DOHH2 (cell line): ENCODE measurements at regions not wholly inside any gene's neighbourhood (a gene's known extent, or its start where the extent isn't known, plus 50 kb on each side); places are given as distances from the start of the nearest gene placed in this dataset.
"Not testable (repeated sequence)": the region's sequence is repeated elsewhere in the genome, so short reads cannot be mapped to it uniquely, and the experiment has no call there.

Experiments
- H3F3A ChIP-seq: fragments of 200-600 bp; sonication (generic), shearing (Covaris generic); 2 replicates; pipeline ENCODE4 v1.6.0; 2016; ENCODE audit warnings: antibody characterized with exemption, mild to moderate bottlenecking; ENCODE audit not compliant: control insufficient read depth, insufficient read depth
- H3K27ac ChIP-seq: fragments of 200-600 bp; sonication (generic); 2 replicates; pipeline ENCODE4 v1.5.1; 2014; ENCODE audit warnings: low read depth, mild to moderate bottlenecking, low read length, moderate library complexity
- H3K27me3 ChIP-seq: fragments of 200-600 bp; sonication (generic); 2 replicates; pipeline ENCODE4 v1.6.1; 2014; ENCODE audit warnings: mild to moderate bottlenecking, low read length, mixed read lengths; ENCODE audit not compliant: control insufficient read depth
- H3K36me3 ChIP-seq: fragments of 200-600 bp; sonication (generic); 2 replicates; pipeline ENCODE4 v1.6.1; 2014; ENCODE audit warnings: mild to moderate bottlenecking, low read length, moderate library complexity, mixed read lengths; ENCODE audit not compliant: control insufficient read depth
- H3K4me1 ChIP-seq: fragments of 200-600 bp; sonication (generic); 2 replicates; pipeline ENCODE4 v1.6.1; 2014; ENCODE audit warnings: mild to moderate bottlenecking, low read length, mixed read lengths; ENCODE audit not compliant: control insufficient read depth
- H3K4me2 ChIP-seq: fragments of 200-600 bp; sonication (generic); 2 replicates; pipeline ENCODE4 v1.6.0; 2014; ENCODE audit warnings: mild to moderate bottlenecking, low read length, moderate library complexity
- H3K4me3 ChIP-seq: fragments of 200-600 bp; sonication (generic); 2 replicates; pipeline ENCODE4 v1.5.1; 2014; ENCODE audit warnings: mild to moderate bottlenecking, low read length, mixed read lengths
- H3K79me2 ChIP-seq: fragments of 200-600 bp; sonication (generic); 2 replicates; pipeline ENCODE4 v1.6.1; 2014; ENCODE audit warnings: mild to moderate bottlenecking, low read length, mixed read lengths; ENCODE audit not compliant: control insufficient read depth
- H3K9me2 ChIP-seq: fragments of 200-600 bp; sonication (generic); replicated peaks from 2 replicates; pipeline ENCODE4 v1.6.1; 2014; ENCODE audit warnings: mild to moderate bottlenecking, low read length, mixed read lengths; ENCODE audit not compliant: control insufficient read depth
- H3K9me3 ChIP-seq: fragments of 200-600 bp; sonication (generic); 2 replicates; pipeline ENCODE4 v1.6.1; 2014; ENCODE audit warnings: antibody characterized with exemption, low read length, mixed read lengths; ENCODE audit not compliant: control insufficient read depth, insufficient read depth
- H4K20me1 ChIP-seq: fragments of 200-600 bp; sonication (generic); 2 replicates; pipeline ENCODE4 v1.6.0; 2014; ENCODE audit warnings: low read depth, mild to moderate bottlenecking, antibody characterized with exemption, low read length, moderate library complexity; ENCODE audit not compliant: control insufficient read depth, insufficient read depth
- CTCF ChIP-seq: fragments of 200-600 bp; sonication (generic); IDR thresholded peaks from one replicate; pipeline ENCODE4 v1.5.1; 2014; ENCODE audit warnings: antibody characterized with exemption, mild to moderate bottlenecking, low read depth, low read length; ENCODE audit not compliant: poor library complexity, severe bottlenecking
- EZH2phosphoT487 ChIP-seq: fragments of 200-600 bp; sonication (generic); IDR thresholded peaks from 2 replicates; pipeline ENCODE4 v1.6.1; 2017; ENCODE audit warnings: borderline replicate concordance, mild to moderate bottlenecking, antibody characterized with exemption, low read length, moderate library complexity, mixed read lengths

- Histone ChIP-seq H3K4me1 (peaks cover 13% of the 10 kb centered on the region), H3K4me2 (peak overlapping the region; percentile 45), H3K27ac (no peak overlapping the region), H3K27me3 (peaks cover 25% of the 10 kb centered on the region), H4K20me1 (no peaks in the 10 kb centered on the region), H3K79me2 (no peaks in the 10 kb centered on the region), H3K9me3 (no peaks in the 10 kb centered on the region), H3F3A (no peaks in the 10 kb centered on the region), H3K9me2 (no peaks in the 10 kb centered on the region), H3K36me3 (no peaks in the 10 kb centered on the region), H3K4me3 (no peak overlapping the region)
- TF ChIP-seq CTCF (no peak), EZH2phosphoT487 (no peak)
Measured at GRCh38 chr13:28574617-28575142, 79.8 kb upstream of the FLT1 start.

- Histone ChIP-seq H3K27me3 (peaks cover 25% of the 10 kb centered on the region), H3K36me3 (no peaks in the 10 kb centered on the region), H3F3A (no peaks in the 10 kb centered on the region), H3K9me2 (no peaks in the 10 kb centered on the region), H3K4me1 (peaks cover 13% of the 10 kb centered on the region), H3K9me3 (no peaks in the 10 kb centered on the region), H3K4me3 (no peak overlapping the region), H3K4me2 (no peak overlapping the region; the same call in 1 of the 2 replicates), H3K27ac (no peak overlapping the region), H3K79me2 (no peaks in the 10 kb centered on the region), H4K20me1 (no peaks in the 10 kb centered on the region)
- no peak for TF ChIP-seq EZH2phosphoT487
- TF ChIP-seq CTCF: no peak
Measured at GRCh38 chr13:28573595-28574373, 78.9 kb upstream of the FLT1 start.

GRCh38 chr13:28572871-28573270 lies 77.9 kb upstream of the FLT1 start:
- Histone ChIP-seq H3K9me3 (no peaks in the 10 kb centered on the region), H3K36me3 (no peaks in the 10 kb centered on the region), H3K4me3 (no peak overlapping the region), H3K9me2 (no peaks in the 10 kb centered on the region), H3K79me2 (no peaks in the 10 kb centered on the region), H3F3A (no peaks in the 10 kb centered on the region), H3K4me1 (peaks cover 13% of the 10 kb centered on the region), H3K27me3 (peaks cover 24% of the 10 kb centered on the region), H3K4me2 (no peak overlapping the region), H3K27ac (no peak overlapping the region), H4K20me1 (no peaks in the 10 kb centered on the region)
- TF ChIP-seq EZH2phosphoT487 (no peak), CTCF (no peak)

- H3K36me3 ChIP-seq, H3K9me2 ChIP-seq, H4K20me1 ChIP-seq, H3K9me3 ChIP-seq, H3F3A ChIP-seq, H3K4me3 ChIP-seq, H3K79me2 ChIP-seq, H3K4me2 ChIP-seq, H3K27ac ChIP-seq: not testable (repeated sequence)
- peaks cover 13% of the 10 kb centered on the region for H3K4me1 ChIP-seq
- H3K27me3 ChIP-seq: peaks cover 14% of the 10 kb centered on the region
Measured at GRCh38 chr13:28570356-28570755, 75.4 kb upstream of the FLT1 start.
